SIG-M5 treated with dmso at 0.1 percent for 504 hours (cell line): ENCODE measurements at regions not wholly inside any gene's neighbourhood (a gene's known extent, or its start where the extent isn't known, plus 50 kb on each side); places are given as distances from the start of the nearest gene placed in this dataset.

Experiments
- DNase-seq: peaks from one replicate; lab custom pipeline; 2025; ENCODE audit not compliant: unreplicated experiment; lab: John Stamatoyannopoulos, UW

- DNase-seq: no peak
These were observed 350.0 kb upstream of the THBS1 start for GRCh38 chr15:39230908-39231285.

- DNase-seq: no peak
These were observed 348.4 kb upstream of the THBS1 start for GRCh38 chr15:39232512-39232911.

GRCh38 chr15:39235084-39235795 is 345.6 kb upstream of the THBS1 start:
- DNase-seq: no peak

- DNase-seq: no peak
These were observed 344.5 kb upstream of the THBS1 start for GRCh38 chr15:39236375-39236774.

- no peak for DNase-seq
These were observed 342.4 kb upstream of the THBS1 start for GRCh38 chr15:39238443-39238842.

GRCh38 chr15:39239562-39239961 is 341.3 kb upstream of the THBS1 start:
- DNase-seq: no peak

- DNase-seq: no peak
These were observed 338.5 kb upstream of the THBS1 start for GRCh38 chr15:39242345-39242744.

GRCh38 chr15:39243396-39243795 is 337.5 kb upstream of the THBS1 start:
- no peak for DNase-seq

- DNase-seq: no peak
These were observed 336.1 kb upstream of the THBS1 start for GRCh38 chr15:39244776-39245175.

GRCh38 chr15:39246523-39246922 is 334.4 kb upstream of the THBS1 start:
- DNase-seq: no peak

GRCh38 chr15:39247574-39247973 is 333.3 kb upstream of the THBS1 start:
- no peak for DNase-seq

GRCh38 chr15:39248204-39248603 is 332.7 kb upstream of the THBS1 start:
- DNase-seq: no peak

- no peak for DNase-seq
These were observed 330.9 kb upstream of the THBS1 start for GRCh38 chr15:39250001-39250400.

GRCh38 chr15:39250460-39251186 is 330.3 kb upstream of the THBS1 start:
- no peak for DNase-seq

GRCh38 chr15:39251413-39252133 is 329.3 kb upstream of the THBS1 start:
- DNase-seq: no peak

GRCh38 chr15:39252134-39252470 is 328.8 kb upstream of the THBS1 start:
- no peak for DNase-seq

- no peak for DNase-seq
These were observed 327.3 kb upstream of the THBS1 start for GRCh38 chr15:39253552-39253951.

- DNase-seq: no peak
These were observed 326.7 kb upstream of the THBS1 start for GRCh38 chr15:39254181-39254580.

- DNase-seq: no peak
These were observed 325.1 kb upstream of the THBS1 start for GRCh38 chr15:39255760-39256159.

GRCh38 chr15:39260391-39260790 is 320.5 kb upstream of the THBS1 start:
- DNase-seq: no peak

- DNase-seq: no peak
These were observed 320.1 kb upstream of the THBS1 start for GRCh38 chr15:39260791-39261190.
